GM23338 (cell line): ENCODE measurements at regions not wholly inside any gene's neighbourhood (a gene's known extent, or its start where the extent isn't known, plus 50 kb on each side); places are given as distances from the start of the nearest gene placed in this dataset.

ENCODE experiments used
- ATAC-seq: fragments of 200-7000 bp; cut with Tn5 transposase; 3 replicates; pipeline ENCODE4 v1.9.1; 2020
- DNase-seq: peaks from one replicate; pipeline ENCODE4 v3.0.0-alpha.2; 2015; ENCODE audit warnings: low spot score
- H2AFZ ChIP-seq: fragments of 200-600 bp; sonication (generic); 2 replicates; pipeline ENCODE4 v1.8.0; 2016; ENCODE audit warnings: antibody characterized with exemption, mild to moderate bottlenecking, moderate library complexity
- H3F3A ChIP-seq: fragments of 200-600 bp; sonication (generic); replicated peaks from 2 replicates; pipeline ENCODE4 v1.8.0; 2017; ENCODE audit warnings: antibody characterized with exemption, mixed run types, low read depth
- H3K27ac ChIP-seq: fragments of 200-600 bp; sonication (generic); 2 replicates; pipeline ENCODE4 v1.6.1; 2016; ENCODE audit warnings: low read depth
- H3K27me3 ChIP-seq: fragments of 200-600 bp; sonication (generic); 2 replicates; pipeline ENCODE4 v1.8.0; 2016; ENCODE audit warnings: mild to moderate bottlenecking, mixed run types, moderate library complexity; ENCODE audit not compliant: insufficient read depth
- H3K36me3 ChIP-seq: fragments of 200-600 bp; sonication (generic); 2 replicates; pipeline ENCODE4 v1.8.0; 2016; ENCODE audit warnings: mild to moderate bottlenecking; ENCODE audit not compliant: insufficient read depth
- H3K4me1 ChIP-seq: fragments of 200-600 bp; sonication (generic); 2 replicates; pipeline ENCODE4 v1.8.0; 2016; ENCODE audit warnings: mild to moderate bottlenecking, moderate library complexity; ENCODE audit not compliant: insufficient read depth
- H3K4me2 ChIP-seq: fragments of 200-600 bp; sonication (generic); 2 replicates; pipeline ENCODE4 v1.7.1; 2017; ENCODE audit warnings: mixed run types
- H3K4me3 ChIP-seq: fragments of 200-600 bp; sonication (generic); 2 replicates; pipeline ENCODE4 v1.6.1; 2016; ENCODE audit warnings: mixed run types
- H3K79me2 ChIP-seq: fragments of 200-600 bp; sonication (generic); replicated peaks from 2 replicates; pipeline ENCODE4 v1.8.0; 2017; ENCODE audit warnings: mild to moderate bottlenecking; ENCODE audit not compliant: insufficient read depth
- H3K9me2 ChIP-seq: fragments of 200-600 bp; sonication (generic); 2 replicates; pipeline ENCODE4 v1.8.0; 2017; ENCODE audit not compliant: insufficient read depth
- H4K20me1 ChIP-seq: fragments of 200-600 bp; sonication (generic); replicated peaks from 2 replicates; pipeline ENCODE4 v1.8.0; 2017; ENCODE audit warnings: mild to moderate bottlenecking; ENCODE audit not compliant: insufficient read depth
- H3K27ac Mint-ChIP-seq: 2 replicates; pipeline ENCODE4 v1.8.0; 2020; ENCODE audit warnings: inconsistent platforms, mild to moderate bottlenecking, moderate library complexity, mixed read lengths
- H3K27me3 Mint-ChIP-seq: 3 replicates; pipeline ENCODE4 v1.8.0; 2022; ENCODE audit warnings: low read depth, mild to moderate bottlenecking, moderate library complexity, mixed read lengths, inconsistent platforms; ENCODE audit not compliant: insufficient read depth, poor library complexity
- H3K36me3 Mint-ChIP-seq: 3 replicates; pipeline ENCODE4 v1.8.0; 2021; ENCODE audit warnings: low read depth, mild to moderate bottlenecking, inconsistent platforms, moderate library complexity, mixed read lengths
- H3K4me1 Mint-ChIP-seq: 3 replicates; pipeline ENCODE4 v1.8.0; 2020; ENCODE audit warnings: mild to moderate bottlenecking, inconsistent platforms, mixed read lengths
- H3K4me3 Mint-ChIP-seq: 3 replicates; pipeline ENCODE4 v1.8.0; 2021; ENCODE audit warnings: moderate library complexity, mild to moderate bottlenecking, inconsistent platforms, mixed read lengths
- H3K9me3 Mint-ChIP-seq: 3 replicates; pipeline ENCODE4 v1.8.0; 2020; ENCODE audit warnings: moderate library complexity, mild to moderate bottlenecking, inconsistent platforms, mixed read lengths
- CREB1 ChIP-seq: fragments of 250-450 bp; sonication (Bioruptor Pico); IDR thresholded peaks from 2 replicates; pipeline ENCODE4 v1.5.0; 2020; ENCODE audit warnings: low read depth, mild to moderate bottlenecking, moderate library complexity
- EZH2 ChIP-seq: fragments of 200-600 bp; sonication (generic); IDR thresholded peaks from one replicate; pipeline ENCODE4 v1.8.0; 2017; ENCODE audit warnings: antibody characterized with exemption, mild to moderate bottlenecking, low read depth; ENCODE audit not compliant: unreplicated experiment
- JUNB ChIP-seq: IDR thresholded peaks from one replicate; pipeline ENCODE4 v1.6.1; 2016; ENCODE audit warnings: antibody characterized with exemption; ENCODE audit not compliant: unreplicated experiment
- NANOG ChIP-seq: IDR thresholded peaks from 2 replicates; pipeline ENCODE4 v1.6.1; 2016; ENCODE audit warnings: antibody characterized with exemption, borderline replicate concordance
- STAT1 ChIP-seq: IDR thresholded peaks from one replicate; pipeline ENCODE4 v1.6.1; 2016; ENCODE audit warnings: antibody characterized with exemption; ENCODE audit not compliant: unreplicated experiment
- ZNF114 ChIP-seq: fragments of 250-450 bp; sonication (Bioruptor Pico); IDR thresholded peaks from 2 replicates; pipeline ENCODE4 v1.5.0; 2020; ENCODE audit warnings: mild to moderate bottlenecking, moderate library complexity
- ZNF331 ChIP-seq: fragments of 250-450 bp; sonication (Bioruptor Pico); IDR thresholded peaks from 2 replicates; pipeline ENCODE4 v1.5.0; 2020; ENCODE audit warnings: low read depth, mild to moderate bottlenecking, moderate library complexity
- ZNF462 ChIP-seq: fragments of 250-450 bp; sonication (Bioruptor Pico); IDR thresholded peaks from 2 replicates; pipeline ENCODE4 v1.5.0; 2020; ENCODE audit warnings: mild to moderate bottlenecking, moderate library complexity
- TF ChIP-seq, protein P1 (sequence below): IDR thresholded peaks from 2 replicates; pipeline ENCODE4 v1.6.1; 2016; ENCODE audit warnings: antibody characterized with exemption
- TF ChIP-seq, protein P2 (sequence below), 2 experiments: fragments of 200-600 bp in 1 of 2; sonication (generic) in 1 of 2; conservative IDR thresholded peaks; 2 replicates each; pipeline versions ENCODE4 v1.5.1 to v1.6.1; 2016 to 2017; ENCODE audit warnings: antibody characterized with exemption in 2 of 2, low read depth in 2 of 2, mild to moderate bottlenecking in 2 of 2, moderate library complexity in 1 of 2

DNA sequence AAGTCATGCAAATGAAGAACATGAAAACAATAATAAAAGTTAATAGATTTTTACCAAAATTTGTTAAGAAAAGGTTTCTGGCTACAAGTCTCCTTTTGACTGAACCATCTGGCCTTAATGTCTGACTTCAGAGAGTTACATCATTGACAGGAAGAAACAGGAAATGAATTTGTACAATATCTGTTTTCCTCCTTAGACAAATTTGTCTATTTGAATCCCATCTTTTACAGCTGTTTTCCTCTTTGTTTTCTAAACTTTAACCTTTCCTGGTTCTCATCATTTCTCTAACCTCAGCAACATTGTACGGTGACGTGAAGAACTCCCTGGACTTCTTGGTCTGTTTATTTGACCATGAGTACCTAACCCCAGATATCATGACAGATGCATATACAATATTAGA, 567.5 kb upstream of the RIOK2 start (continued):
- TF ChIP-seq ZNF462 (CRISPR knock-in tag) (no peak), STAT1 (no peak), CREB1 (CRISPR knock-in tag) (no peak)

DNA sequence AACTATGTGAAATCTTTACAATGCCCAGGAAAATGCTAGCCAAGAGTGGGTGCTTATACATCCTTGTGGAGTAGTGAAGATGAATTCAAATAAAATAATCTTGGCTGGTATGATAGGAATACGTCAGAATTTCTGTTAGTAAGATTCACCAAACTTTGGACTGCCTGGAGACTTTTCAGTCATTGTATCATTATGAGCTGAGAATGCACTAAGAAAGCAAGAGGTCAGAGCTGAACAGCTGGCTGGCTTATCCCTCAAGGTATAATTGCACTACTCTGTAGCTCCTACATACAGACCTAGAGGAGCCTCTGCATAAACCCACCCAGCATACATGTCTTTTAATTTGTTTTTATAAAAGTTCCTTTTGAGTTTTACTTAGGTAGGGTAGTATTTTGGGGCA, 568.5 kb upstream of the RIOK2 start:
- Mint-ChIP-seq H3K27me3 (no peaks in the 10 kb centered on the region), H3K36me3 (no peaks in the 10 kb centered on the region), H3K9me3 (no peaks in the 10 kb centered on the region), H3K27ac (no peak overlapping the region), H3K4me1 (no peaks in the 10 kb centered on the region), H3K4me3 (no peak overlapping the region)
- DNase-seq (no peak), ATAC-seq (no peak)
- H3K79me2 ChIP-seq, result no peaks in the 10 kb centered on the region
- no peak overlapping the region for H3K4me2 ChIP-seq
- no peaks in the 10 kb centered on the region for H3K36me3 ChIP-seq
- H3K4me1 ChIP-seq, result no peaks in the 10 kb centered on the region
- H3K27ac ChIP-seq, result no peak overlapping the region
- no peak overlapping the region for H2AFZ ChIP-seq
- no peak overlapping the region for H3K4me3 ChIP-seq
- TF ChIP-seq, protein P1, sequence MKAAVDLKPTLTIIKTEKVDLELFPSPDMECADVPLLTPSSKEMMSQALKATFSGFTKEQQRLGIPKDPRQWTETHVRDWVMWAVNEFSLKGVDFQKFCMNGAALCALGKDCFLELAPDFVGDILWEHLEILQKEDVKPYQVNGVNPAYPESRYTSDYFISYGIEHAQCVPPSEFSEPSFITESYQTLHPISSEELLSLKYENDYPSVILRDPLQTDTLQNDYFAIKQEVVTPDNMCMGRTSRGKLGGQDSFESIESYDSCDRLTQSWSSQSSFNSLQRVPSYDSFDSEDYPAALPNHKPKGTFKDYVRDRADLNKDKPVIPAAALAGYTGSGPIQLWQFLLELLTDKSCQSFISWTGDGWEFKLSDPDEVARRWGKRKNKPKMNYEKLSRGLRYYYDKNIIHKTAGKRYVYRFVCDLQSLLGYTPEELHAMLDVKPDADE, result no peak
- TF ChIP-seq ZNF114 (CRISPR knock-in tag) (no peak), JUNB (no peak), NANOG (no peak), ZNF331 (no peak), EZH2 (no peak)
- TF ChIP-seq, protein P2, sequence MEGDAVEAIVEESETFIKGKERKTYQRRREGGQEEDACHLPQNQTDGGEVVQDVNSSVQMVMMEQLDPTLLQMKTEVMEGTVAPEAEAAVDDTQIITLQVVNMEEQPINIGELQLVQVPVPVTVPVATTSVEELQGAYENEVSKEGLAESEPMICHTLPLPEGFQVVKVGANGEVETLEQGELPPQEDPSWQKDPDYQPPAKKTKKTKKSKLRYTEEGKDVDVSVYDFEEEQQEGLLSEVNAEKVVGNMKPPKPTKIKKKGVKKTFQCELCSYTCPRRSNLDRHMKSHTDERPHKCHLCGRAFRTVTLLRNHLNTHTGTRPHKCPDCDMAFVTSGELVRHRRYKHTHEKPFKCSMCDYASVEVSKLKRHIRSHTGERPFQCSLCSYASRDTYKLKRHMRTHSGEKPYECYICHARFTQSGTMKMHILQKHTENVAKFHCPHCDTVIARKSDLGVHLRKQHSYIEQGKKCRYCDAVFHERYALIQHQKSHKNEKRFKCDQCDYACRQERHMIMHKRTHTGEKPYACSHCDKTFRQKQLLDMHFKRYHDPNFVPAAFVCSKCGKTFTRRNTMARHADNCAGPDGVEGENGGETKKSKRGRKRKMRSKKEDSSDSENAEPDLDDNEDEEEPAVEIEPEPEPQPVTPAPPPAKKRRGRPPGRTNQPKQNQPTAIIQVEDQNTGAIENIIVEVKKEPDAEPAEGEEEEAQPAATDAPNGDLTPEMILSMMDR (conservative IDR thresholded peaks at IDR 0.05; ENCODE audit: low read depth in 2 of 2), result no peak
- no peaks in the 10 kb centered on the region for H3K27me3 ChIP-seq
- H3K9me2 ChIP-seq, result no peaks in the 10 kb centered on the region
- no peaks in the 10 kb centered on the region for H3F3A ChIP-seq
- H4K20me1 ChIP-seq, result no peaks in the 10 kb centered on the region
